ENCODE measurements at regions not wholly inside any gene's neighbourhood (a gene's known extent, or its start where the extent isn't known, plus 50 kb on each side); places are given as distances from the start of the nearest gene placed in this dataset.

DNA sequence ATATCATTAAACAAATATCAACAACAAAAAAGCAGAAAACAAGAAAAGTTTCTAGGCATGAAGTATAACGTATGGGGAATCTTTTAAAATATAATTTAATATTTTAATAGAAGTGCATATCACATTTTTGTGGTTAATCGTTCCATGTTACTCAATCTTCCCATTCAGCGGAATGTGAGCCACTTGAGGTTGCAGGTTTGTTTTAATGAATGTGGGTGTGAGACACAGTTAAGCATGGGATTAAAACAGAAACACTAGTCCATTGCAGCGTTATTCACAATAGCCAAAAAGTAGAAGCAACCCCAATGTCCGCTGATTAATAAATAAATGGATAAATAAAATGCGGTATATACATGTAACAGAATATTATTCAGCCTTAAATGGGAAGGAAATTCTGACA, 146.0 kb downstream of the NDFIP2 start:
- no peak overlapping the region for H3K56ac ChIP-seq (ENCODE audit: insufficient read length, low read depth, low read length)
- no peaks in the 10 kb centered on the region for H3K9me3 ChIP-seq (ENCODE audit: control insufficient read depth, low read depth, low read length)
- H3T11ph ChIP-seq (ENCODE audit: low read length): no peak overlapping the region
- Mint-ChIP-seq H3K27ac (no peak overlapping the region), H3K36me3 (ENCODE audit: insufficient read depth in 1 of 3, low read depth in 3 of 3) (no peaks in the 10 kb centered on the region), H3K9me3 (no peaks in the 10 kb centered on the region), H3K4me3 (no peak overlapping the region), H3K27me3 (ENCODE audit: low read depth) (no peaks in the 10 kb centered on the region; the same call in 1 of the 2 replicates), H3K4me1 (peaks cover 2 to 3% of the 10 kb centered on the region in 2 experiments; a peak in 3 of 4 replicates)
- no peak overlapping the region for H3K14ac ChIP-seq (ENCODE audit: insufficient read depth, low read length)
- TF ChIP-seq, protein P1, sequence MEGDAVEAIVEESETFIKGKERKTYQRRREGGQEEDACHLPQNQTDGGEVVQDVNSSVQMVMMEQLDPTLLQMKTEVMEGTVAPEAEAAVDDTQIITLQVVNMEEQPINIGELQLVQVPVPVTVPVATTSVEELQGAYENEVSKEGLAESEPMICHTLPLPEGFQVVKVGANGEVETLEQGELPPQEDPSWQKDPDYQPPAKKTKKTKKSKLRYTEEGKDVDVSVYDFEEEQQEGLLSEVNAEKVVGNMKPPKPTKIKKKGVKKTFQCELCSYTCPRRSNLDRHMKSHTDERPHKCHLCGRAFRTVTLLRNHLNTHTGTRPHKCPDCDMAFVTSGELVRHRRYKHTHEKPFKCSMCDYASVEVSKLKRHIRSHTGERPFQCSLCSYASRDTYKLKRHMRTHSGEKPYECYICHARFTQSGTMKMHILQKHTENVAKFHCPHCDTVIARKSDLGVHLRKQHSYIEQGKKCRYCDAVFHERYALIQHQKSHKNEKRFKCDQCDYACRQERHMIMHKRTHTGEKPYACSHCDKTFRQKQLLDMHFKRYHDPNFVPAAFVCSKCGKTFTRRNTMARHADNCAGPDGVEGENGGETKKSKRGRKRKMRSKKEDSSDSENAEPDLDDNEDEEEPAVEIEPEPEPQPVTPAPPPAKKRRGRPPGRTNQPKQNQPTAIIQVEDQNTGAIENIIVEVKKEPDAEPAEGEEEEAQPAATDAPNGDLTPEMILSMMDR (conservative IDR thresholded peaks at IDR 0.05): no peak
- H2BK5ac ChIP-seq (ENCODE audit: insufficient read length, low read length): no peak overlapping the region
- H3K23ac ChIP-seq (ENCODE audit: insufficient read length, low read depth, low read length): no peak overlapping the region
- H3K27ac ChIP-seq (ENCODE audit: insufficient read length, low read depth, low read length): no peak overlapping the region
- no peak overlapping the region for H3K9ac ChIP-seq (ENCODE audit: extremely low read depth, insufficient read length, low read length)
- H3K4ac ChIP-seq (ENCODE audit: low read depth, low read length): no peak overlapping the region
- H3K23me2 ChIP-seq (ENCODE audit: insufficient read length, low read depth, low read length, poor library complexity, severe bottlenecking): no peaks in the 10 kb centered on the region
- no peak overlapping the region for H4K5ac ChIP-seq (ENCODE audit: insufficient read length, low read depth, low read length)
- H4K20me1 ChIP-seq (ENCODE audit: control insufficient read depth, insufficient read depth, insufficient read length): no peaks in the 10 kb centered on the region
- H2BK120ac ChIP-seq (ENCODE audit: low read depth, low read length, poor library complexity, severe bottlenecking): no peak overlapping the region
- no peak overlapping the region for H3K4me2 ChIP-seq (ENCODE audit: insufficient read depth, insufficient read length, low read length)
- H4K91ac ChIP-seq (ENCODE audit: insufficient read length, low read depth, low read length): no peak overlapping the region
- peaks cover 2% of the 10 kb centered on the region; the same call in 1 of the 2 replicates for H3K4me1 ChIP-seq (ENCODE audit: insufficient read depth, low read length)
- DNase-seq: no peak
- H4K8ac ChIP-seq (replicated peaks; ENCODE audit: insufficient read length, low read depth, low read length): no peak overlapping the region
- H2AFZ ChIP-seq (ENCODE audit: low read length): no peak overlapping the region
- H3K27me3 ChIP-seq (ENCODE audit: insufficient read depth, low read length): no peaks in the 10 kb centered on the region
- no peak overlapping the region for H2BK20ac ChIP-seq (ENCODE audit: low read depth, low read length, poor library complexity, severe bottlenecking)
- H2AK5ac ChIP-seq (ENCODE audit: insufficient read length, low read length): no peak overlapping the region
- no peaks in the 10 kb centered on the region for H3K79me2 ChIP-seq (ENCODE audit: insufficient read depth, low read length)
- H2BK12ac ChIP-seq (ENCODE audit: insufficient read length, low read depth, low read length): no peak overlapping the region
- no peak overlapping the region for H3K18ac ChIP-seq (ENCODE audit: insufficient read length, low read depth, low read length)
- H2BK15ac ChIP-seq (ENCODE audit: low read depth, low read length): no peak overlapping the region
- no peaks in the 10 kb centered on the region for H3K79me1 ChIP-seq (ENCODE audit: insufficient read depth, low read depth, low read length, poor library complexity, severe bottlenecking)
- no CpG with 5 or more reads among the region's 6 CpGs for WGBS (ENCODE audit: extremely low coverage, insufficient read length, low lambda C conversion rate)
